HG03354 (cell line): ENCODE measurements at regions not wholly inside any gene's neighbourhood (a gene's known extent, or its start where the extent isn't known, plus 50 kb on each side); places are given as distances from the start of the nearest gene placed in this dataset.
"Not testable (repeated sequence)": the region's sequence is repeated elsewhere in the genome, so short reads cannot be mapped to it uniquely, and the experiment has no call there.

Experiments
- ATAC-seq: cut with Tn5 transposase; IDR thresholded peaks from one replicate; pipeline ENCODE4 v1.9.1; 2021; ENCODE audit warnings: mild to moderate bottlenecking; ENCODE audit not compliant: unreplicated experiment, poor library complexity, severe bottlenecking

DNA sequence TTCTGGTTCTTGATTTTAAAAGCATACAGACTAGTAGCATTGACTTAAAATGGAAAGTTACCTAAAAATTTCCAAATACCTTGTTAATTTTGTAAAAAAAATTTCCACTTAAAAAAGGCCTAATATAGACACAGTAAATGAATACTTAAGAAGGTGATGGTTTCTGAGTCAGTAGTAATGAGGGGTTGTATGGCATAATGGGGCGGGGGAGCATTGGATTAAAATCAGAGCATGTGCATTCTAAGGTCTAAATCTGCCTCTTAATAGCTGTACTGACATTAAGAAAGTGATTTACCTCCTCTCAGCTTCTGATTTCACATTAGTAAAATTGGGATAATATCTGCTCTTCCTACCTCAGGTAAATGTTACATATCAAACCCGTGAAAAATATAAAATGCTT, 446.5 kb downstream of the AASDHPPT start:
- no peak for ATAC-seq

DNA sequence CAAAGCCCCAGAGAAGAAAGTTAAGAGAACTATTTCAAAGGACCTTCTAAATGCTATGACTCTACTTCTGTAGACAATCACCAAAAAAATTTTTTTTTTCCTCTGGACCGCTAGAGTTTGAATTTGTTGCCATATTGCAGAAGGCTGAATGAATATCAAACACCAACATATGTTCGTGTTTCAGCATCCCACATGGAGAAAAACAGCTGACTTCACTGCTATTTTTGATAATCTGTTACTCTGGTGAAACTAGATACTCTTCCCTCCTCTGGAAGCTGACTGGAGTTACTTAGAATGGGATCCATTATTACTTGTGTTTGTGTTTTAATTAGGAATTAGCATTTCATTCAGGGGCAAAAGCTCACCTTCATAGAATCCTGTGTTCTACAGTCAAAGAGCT, 447.0 kb downstream of the AASDHPPT start:
- ATAC-seq, result no peak

DNA sequence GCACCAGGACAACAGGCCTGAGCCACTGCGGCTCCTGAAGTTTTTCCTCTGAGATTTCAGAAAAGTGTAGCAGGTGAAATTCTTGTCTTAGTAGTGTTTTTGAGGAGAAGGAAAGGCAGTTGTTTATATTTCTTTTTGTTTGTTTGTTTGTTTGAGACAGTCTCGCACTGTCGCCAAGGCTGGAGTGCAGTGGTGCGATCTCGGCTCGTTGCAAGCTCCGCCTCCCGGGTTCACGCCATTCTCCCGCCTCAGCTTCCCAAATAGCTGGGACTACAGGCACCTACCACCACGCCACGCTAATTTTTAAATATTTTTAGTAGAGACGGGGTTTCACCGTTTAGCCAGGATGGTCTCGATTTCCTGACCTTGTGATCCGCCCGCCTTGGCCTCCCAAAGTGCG, 454.2 kb downstream of the AASDHPPT start:
- ATAC-seq, result not testable (repeated sequence)

DNA sequence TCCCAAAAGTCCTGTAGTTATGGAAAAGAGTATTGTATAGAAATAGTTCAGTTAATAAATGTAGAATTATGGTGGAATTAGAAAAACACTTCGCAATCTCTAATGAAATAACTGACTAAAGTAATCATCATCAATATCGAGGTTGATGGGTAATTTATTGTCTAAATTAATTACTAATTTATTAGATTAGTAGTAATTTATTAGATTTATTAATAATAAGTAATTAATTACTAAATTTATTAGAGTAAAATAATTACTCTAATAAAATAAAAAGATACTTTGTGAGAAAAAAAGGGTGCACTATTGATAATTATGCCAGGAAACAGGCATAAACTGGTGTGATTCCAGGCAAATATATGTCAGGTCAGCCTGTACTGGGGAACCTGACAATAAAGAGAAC, 455.6 kb downstream of the AASDHPPT start:
- no peak for ATAC-seq

DNA sequence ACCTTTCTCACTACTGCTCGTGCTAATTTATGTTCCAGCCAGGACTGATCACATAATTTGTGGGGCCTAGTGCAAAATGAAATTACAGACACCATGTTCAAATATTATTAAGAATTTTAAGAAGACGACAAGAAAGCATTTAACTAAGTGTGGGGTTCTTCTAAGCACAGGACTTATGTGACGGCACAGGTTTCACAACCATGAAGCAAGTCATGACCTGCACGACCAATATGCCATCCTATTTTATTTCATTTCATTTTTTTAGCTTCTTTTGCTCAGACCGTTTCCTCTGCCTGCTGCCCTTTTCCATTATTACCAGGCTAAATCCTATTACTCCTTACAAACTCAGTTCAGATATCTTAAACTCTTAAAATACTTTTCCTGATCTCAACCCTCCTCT, 462.5 kb downstream of the AASDHPPT start:
- no peak for ATAC-seq

DNA sequence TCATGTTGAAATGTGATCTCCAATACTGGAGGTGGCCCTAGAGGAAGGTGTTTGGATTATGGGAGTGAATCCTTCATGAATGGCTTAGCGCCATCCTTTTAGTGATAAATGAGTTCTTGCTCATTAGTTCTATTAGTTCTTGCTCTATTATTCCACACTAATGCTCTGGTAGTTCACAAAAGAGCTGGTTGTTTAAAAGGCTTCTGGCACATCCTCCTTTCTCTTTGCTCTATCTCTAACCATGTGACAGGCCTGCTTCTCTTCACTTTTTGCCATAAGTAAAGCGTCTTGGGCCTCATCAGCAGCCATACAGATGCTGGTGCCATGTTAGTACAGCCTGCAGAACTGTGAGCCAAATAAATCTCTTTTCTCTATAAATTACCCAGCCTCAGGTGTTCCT, 469.9 kb downstream of the GUCY1A2 start:
- ATAC-seq, result no peak

DNA sequence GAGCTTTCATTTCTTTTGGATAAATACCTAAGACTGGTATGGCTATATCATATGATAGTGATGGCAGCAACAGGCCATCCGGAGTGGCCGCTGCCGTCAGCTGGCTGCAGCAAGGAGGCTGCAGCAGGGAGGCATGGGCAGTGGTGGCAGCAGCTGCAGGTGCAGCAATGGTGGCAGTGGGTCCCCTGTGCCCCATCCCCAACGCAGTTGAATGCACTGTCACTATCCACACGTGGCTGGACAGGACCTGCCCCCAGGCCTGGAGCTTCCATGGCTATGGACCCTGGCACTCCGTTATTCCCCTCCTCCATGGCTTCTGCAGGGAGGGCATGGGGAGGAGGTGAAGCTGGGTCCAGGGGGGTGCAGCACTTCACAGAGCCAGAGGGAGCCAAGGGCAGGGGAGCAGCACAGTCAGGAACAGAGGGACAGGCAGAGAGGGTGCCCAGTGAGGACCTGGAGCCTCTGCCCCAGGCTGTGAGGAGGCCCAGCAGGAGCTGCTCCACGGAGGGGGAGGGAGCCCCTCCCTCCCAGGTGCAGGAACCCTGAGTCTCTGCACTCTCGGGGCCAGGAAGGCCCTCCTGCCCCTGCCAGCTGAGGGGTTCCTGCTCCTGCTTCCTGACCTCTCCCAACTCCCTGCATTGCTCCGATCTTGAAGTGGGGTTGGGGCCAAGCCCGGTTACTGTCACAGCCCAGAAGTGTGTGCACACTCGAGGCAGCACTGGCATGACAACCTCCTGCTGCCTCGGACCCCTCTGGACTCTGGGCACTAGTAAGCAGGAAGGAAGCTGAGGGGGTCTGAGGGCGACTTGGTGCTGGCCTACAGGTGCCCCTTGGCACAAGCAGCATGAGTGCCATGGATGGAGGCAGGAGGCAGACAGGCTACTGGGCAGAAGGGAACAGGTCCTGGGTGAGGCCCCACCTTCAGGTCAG, 466.3 kb downstream of the GUCY1A2 start:
- ATAC-seq, result no peak

DNA sequence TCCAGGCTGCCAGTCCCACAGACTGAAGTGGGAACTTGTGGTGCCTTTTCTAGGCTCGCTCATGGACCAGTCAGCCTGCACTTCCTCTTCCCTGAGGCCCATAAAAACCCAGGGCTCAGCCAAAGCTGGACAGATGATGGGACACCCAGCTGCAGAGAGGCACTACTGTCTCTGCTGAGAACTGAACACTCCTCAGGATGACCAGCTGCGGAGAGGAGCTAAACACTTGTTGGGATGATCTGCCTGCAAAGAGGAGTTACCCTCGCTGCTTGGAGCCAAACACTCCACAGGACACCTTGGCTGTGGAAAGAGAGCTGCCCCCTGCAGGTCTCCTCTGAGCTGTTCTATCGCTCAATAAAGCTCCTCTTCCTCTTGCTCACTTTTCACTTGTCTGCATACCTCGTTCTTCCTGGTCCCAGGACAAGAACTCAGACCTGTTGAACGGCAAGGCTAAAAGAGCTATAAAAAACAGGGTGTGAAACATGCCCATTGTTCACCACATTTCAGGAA, 465.5 kb downstream of the GUCY1A2 start:
- no peak for ATAC-seq

DNA sequence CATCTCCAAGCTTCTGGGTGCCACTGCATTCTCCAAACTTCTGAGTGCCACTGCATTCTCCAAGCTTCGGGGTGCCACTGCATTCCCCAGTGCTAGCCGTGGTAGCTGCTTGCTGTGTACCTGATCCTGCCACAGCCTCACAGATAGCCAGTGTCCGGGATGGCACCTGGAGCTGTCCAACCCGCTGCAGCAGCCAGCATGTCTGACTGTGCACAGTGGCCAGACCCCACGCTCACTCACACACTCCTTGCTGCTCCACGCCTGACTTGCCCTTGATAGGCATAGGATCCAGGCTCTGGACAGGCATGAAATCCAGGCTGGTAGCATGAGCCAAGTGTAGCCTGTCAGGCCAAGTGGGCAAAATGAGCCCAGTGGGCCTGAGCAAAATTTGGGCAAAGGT, 465.0 kb downstream of the GUCY1A2 start:
- no peak for ATAC-seq

DNA sequence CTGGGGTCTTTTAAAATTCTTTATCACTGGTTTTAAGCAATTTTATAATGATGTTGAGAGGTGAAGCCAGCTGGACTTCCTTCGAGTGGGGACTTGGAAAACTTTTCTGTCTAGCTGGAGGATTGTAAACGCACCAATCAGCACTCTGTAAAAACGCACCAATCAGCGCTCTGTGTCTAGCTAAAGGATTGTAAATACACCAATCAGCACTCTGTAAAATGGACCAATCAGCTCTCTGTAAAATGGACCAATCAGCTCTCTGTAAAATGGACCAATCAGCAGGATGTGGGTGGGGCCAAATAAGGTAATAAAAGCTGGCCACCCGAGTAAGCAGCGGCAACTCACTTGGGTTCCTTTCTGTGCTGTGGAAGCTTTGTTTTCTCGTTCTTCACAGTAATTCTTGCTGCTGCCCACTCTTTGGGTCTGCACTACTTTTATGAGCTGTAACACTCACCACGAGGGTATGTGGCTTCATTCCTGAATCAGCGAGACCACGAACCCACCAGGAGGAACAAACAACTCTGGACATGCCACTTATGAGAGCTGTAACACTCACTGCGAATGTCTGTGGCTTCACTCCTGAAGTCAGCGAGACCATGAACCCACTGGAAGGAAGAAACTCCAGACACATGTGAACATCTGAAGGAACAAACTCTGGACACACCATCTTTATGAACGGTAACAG, 462.6 kb downstream of the GUCY1A2 start:
- not testable (repeated sequence) for ATAC-seq

DNA sequence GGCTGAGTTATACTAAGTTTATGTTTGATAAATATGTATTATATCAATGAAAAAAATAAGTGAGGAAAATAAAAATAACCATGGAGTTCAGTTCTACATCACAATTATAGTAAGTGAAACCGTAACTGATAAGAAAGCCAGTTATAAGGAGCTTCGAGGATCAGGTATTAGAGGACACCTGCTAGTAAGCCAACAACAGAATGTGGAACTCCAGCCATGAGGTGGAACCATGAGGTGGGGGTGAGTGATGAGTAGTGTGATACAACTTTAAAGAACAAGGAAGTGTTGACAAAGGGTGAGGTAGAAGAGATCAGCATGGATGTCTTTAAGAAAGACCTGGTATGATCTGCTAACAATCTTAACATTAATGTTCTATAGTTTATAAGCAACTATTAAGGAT, 452.9 kb downstream of the GUCY1A2 start:
- ATAC-seq, result no peak

DNA sequence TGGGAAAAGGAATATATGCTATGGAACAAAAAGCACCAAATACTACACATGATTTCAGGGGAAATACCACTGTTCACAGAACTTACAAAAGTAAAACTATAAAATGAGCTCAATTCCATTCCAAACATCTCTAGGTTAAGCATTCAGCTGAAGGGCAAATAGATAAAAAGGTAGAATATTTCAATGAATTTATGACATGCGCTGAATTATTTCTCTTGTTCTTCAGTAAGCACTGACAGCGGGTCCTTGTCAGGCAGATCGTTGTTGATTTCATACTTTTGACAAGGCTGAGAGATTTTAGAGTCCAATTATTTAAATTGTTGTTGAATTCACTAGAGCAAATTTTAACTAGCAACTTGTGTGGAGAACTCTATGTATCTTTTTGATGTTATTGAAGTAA, 449.6 kb downstream of the GUCY1A2 start:
- no peak for ATAC-seq

DNA sequence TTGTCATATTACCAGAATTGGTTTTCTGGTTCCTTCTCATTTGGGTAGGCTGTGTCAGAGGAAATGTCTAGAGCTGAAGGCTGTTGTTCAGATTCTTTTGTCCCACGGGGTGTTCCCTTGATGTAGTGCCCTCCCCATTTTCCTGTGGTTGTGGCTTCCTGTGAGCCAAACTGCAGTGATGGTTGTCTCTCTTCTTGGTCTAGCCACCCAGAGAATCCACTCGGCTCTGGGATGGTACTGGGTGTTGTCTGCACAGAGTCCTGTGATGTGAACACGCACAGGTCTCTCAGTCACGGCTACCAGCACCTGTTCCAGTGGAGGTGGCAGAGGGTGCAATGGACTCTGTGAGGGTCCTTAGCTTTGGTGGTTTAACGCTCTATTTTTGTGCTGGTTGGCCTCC, 440.9 kb downstream of the GUCY1A2 start:
- not testable (repeated sequence) for ATAC-seq

DNA sequence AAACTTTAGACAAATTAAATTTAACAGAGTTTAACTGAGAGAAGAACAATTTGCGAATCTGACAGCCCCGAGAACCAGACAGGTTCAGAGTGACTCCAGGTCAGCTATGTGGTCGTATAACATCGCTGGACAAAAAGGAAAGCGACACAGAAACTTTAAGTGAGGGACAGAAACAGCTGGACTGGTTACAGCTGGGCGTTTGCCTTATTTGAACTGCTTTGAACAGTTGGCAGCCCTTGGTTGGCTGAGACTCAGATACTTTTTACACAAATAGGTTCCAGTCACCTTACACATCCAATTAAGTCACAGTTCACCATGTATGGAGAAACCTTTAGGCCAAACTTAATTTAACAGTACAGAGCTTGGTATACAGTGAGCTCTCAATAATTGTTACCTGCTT, 436.9 kb downstream of the GUCY1A2 start:
- ATAC-seq, result no peak

DNA sequence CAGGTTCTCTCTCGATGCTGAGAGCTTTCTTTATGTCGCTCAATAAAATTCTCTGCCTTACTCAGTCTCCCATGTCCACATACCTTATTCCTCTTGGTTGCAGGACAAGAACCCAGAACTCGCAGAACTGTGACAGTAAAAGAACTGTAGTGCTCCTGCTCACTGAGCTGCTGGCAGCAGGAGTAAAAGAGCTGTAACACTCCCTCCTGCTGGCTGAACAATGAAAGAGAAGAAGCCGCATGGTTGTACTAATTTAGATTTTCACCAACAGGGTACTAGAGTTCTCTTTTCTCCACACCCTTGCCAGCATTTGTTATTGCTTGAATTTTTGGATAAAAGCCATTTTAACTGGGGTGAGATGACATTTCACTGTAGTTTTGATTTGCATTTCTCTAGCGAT, 433.2 kb downstream of the GUCY1A2 start:
- no peak for ATAC-seq

DNA sequence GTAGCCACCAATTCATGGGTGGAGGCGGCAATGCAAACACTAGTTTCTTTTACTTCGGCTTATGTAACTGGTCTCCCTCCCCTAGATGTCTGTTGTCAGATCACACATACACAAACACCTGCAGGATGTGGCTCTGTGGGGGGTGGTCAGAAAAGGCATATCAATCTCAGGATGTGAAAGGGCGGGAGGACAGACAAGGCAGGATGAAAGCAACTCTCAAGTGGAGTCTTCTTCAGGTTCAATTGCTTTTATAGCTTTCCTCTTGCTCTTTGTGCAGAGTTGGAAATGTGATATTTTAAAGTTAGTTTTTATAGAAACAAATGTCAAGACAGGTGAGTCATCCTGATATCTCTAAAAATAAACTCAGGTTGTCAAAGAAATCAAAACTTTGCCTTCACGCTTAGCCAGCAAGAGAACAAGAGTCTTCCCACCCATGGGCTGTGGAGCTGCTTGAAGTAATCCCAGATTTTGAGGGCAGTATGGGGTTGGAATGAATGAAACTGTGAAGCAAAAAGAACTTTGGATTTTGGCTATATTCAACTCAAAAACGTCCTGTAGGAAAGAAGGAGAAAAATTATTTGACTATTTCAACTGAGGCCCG, 423.4 kb downstream of the GUCY1A2 start:
- ATAC-seq, result no peak

DNA sequence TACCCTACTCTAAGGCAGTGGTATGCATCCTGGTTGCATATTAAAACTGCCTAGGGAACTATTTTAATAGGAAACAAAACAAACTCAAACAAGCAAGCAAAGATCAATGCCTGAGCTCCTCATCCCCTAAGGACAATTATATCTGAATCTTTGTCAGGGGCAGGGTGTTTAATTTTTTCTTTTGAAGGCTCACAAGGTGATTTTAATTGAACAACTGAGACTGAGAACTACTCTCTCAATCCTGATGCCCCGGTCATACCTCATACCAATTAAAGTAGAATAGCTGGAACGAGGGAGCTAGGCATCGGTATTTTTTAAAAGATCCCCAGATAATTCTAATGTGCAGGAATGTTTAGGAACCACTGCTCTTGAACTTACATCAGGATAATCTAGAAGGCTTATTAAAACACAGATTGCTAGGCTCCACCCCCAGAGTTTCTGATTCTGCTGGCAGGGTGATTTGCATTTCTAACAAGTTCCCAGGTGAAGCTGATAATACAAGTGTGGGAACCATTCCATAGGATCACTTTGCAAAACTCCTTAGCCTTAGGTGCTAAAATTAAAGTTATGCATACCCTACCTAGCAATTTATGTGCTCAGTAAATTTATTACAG, 416.5 kb downstream of the GUCY1A2 start:
- ATAC-seq, result no peak

DNA sequence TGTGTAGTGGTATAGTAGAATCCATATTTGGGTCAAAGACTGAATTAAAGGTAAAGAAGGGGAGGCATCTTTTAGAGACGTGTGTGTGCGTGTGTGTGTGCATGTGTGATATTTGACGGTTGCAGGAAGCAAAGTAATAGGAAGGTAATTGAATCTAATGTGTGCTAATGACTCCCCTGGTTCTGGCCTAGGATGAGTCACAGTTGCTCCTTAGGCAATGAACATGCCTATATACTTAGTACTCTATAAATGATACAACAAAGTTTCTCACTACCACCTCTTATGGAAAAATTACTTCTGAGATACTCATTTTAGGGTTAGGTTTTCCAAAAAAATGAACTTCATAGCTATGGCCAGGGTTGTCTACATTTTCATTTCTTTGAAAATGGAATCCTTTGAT, 409.6 kb downstream of the GUCY1A2 start:
- no peak for ATAC-seq

DNA sequence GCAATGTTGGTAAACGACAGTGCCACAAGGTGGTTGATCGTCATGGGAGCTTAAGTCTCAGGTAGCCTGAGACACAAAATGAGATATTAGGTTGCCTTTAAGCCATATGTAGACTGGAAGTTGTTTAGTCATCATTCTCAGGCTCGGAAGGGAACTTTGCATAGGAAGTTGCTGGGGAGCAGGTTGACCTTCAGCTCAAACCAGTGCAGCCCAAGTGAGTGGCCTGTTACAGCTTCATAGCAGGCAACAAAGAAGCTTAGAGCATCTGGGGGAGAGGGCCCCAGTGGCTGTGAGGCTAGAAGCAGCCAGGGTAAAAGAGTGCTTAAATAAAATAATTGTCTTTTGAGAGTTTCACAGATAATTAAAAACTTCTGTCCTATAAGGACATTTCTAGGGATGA, 404.0 kb downstream of the GUCY1A2 start:
- no peak for ATAC-seq

DNA sequence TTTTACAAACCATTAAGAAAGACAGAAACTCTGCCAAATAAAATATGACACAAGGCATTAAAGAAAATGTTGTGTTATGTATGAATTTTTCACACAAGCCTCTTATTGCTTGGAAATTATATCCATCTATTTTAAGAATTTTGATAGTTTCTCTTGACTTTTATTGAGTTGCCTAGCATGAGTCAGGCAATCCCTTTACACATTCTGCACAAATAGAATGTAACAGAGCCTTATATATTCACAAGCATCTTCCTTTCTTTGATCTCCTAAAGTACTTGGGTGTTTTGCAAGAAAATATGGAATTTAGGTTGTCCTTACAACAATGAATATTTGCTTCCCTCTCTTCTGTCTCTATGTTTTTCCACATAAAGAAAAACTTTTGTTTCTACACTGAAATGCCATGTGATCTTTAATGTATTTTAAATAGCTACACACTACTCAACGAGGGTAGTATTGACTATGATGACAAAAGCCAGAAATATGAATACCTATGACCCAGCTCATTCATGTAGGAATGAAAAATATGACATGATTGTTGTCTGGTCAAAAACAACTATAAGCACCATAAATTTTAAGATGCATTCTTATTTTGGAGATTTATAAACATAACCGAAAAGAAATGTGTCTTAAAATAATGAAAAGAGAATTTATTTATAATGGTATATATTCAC, 398.8 kb downstream of the GUCY1A2 start:
- no peak for ATAC-seq
